B cell (primary cell): ENCODE measurements at regions not wholly inside any gene's neighbourhood (a gene's known extent, or its start where the extent isn't known, plus 50 kb on each side); places are given as distances from the start of the nearest gene placed in this dataset.
A peak's percentile ranks its signal among the peaks of the same experiment; 100 is the strongest.

ENCODE experiments used
- ATAC-seq: fragments of 200-7000 bp; cut with Tn5 transposase; one replicate; pipeline ENCODE4 v1.10.0; 2021; ENCODE audit warnings: low read depth, mild to moderate bottlenecking, moderate number of reproducible peaks, moderate library complexity
- CTCF ChIA-PET: fragments of 350-600 bp; sonication (Branson Sonifier 250); formaldehyde crosslinking; loops from one replicate; lab custom pipeline; 2021; ENCODE audit warnings: antibody characterized with exemption, inconsistent platforms; lab: Charles Lee
- POLR2A ChIA-PET: fragments of 350-600 bp; sonication (Branson Sonifier 250); formaldehyde crosslinking; loops from one replicate; lab custom pipeline; 2021; ENCODE audit warnings: antibody characterized with exemption; lab: Charles Lee
- DNase-seq: peaks from one replicate; pipeline ENCODE4 v3.0.0; 2013
- H2AFZ ChIP-seq: 2 replicates; pipeline ENCODE4 v1.6.1; 2012; ENCODE audit warnings: mild to moderate bottlenecking, low read depth, low read length; ENCODE audit not compliant: insufficient read depth, poor library complexity, severe bottlenecking
- H3K27ac ChIP-seq, 2 donors: 1 replicate in 1 of 2; 2 replicates in 1 of 2; pipeline ENCODE4 v1.5.1; 2012 to 2013; ENCODE audit warnings: low read length in 2 of 2, mild to moderate bottlenecking in 2 of 2, moderate library complexity in 1 of 2
- H3K27me3 ChIP-seq, 4 experiments: fragments of 200-600 bp in 1 of 4; sonication (generic) in 1 of 4; replicated peaks in 1 of 4; 1 replicate in 2 of 4; 2 replicates in 2 of 4; pipeline versions ENCODE4 v1.6.1 to v1.7.0; 2013 to 2016; ENCODE audit warnings: low read length in 3 of 4, mild to moderate bottlenecking in 2 of 4, mixed read lengths in 1 of 4, moderate library complexity in 1 of 4; ENCODE audit not compliant: insufficient read depth in 4 of 4, control insufficient read depth in 3 of 4; ENCODE audit errors: control extremely low read depth in 1 of 4
- H3K36me3 ChIP-seq, 2 experiments: replicated peaks in 1 of 2; 1 replicate in 1 of 2; 2 replicates in 1 of 2; pipeline versions ENCODE4 v1.6.1 to v1.7.1; 2013; ENCODE audit warnings: low read length in 1 of 2; ENCODE audit not compliant: insufficient read depth in 2 of 2, control insufficient read depth in 1 of 2; ENCODE audit errors: control extremely low read depth in 1 of 2, extremely low read depth in 1 of 2
- H3K4me1 ChIP-seq, 2 donors: fragments of 200-600 bp in 1 of 2; sonication (generic) in 1 of 2; 1 replicate in 1 of 2; 2 replicates in 1 of 2; pipeline versions ENCODE4 v1.5.1 to v1.6.1; 2013 to 2017; ENCODE audit warnings: low read length in 2 of 2; ENCODE audit not compliant: control insufficient read depth in 2 of 2, insufficient read depth in 2 of 2
- H3K4me2 ChIP-seq: replicated peaks from 2 replicates; pipeline ENCODE3; 2012; ENCODE audit warnings: mild to moderate bottlenecking, low read depth, low read length; ENCODE audit not compliant: poor library complexity, severe bottlenecking
- H3K4me3 ChIP-seq, 5 experiments: fragments of 200-600 bp in 1 of 5; sonication (generic) in 1 of 5; 1 replicate in 3 of 5; 2 replicates in 2 of 5; pipeline versions ENCODE4 v1.5.1 to v1.7.0; 2011 to 2016; ENCODE audit warnings: low read length in 4 of 5, mild to moderate bottlenecking in 4 of 5, low read depth in 2 of 5, control low read depth in 1 of 5, moderate library complexity in 1 of 5; ENCODE audit not compliant: insufficient read depth in 1 of 5; ENCODE audit errors: control extremely low read depth in 1 of 5, extremely low read depth in 1 of 5
- H3K79me2 ChIP-seq: fragments of 200-600 bp; sonication (generic); one replicate; pipeline ENCODE4 v1.6.0; 2016; ENCODE audit warnings: low read length; ENCODE audit not compliant: control insufficient read depth, insufficient read depth
- H3K9ac ChIP-seq: fragments of 200-600 bp; sonication (generic); 2 replicates; pipeline ENCODE4 v1.6.1; 2017; ENCODE audit warnings: mild to moderate bottlenecking, low read length, moderate library complexity
- H3K9me3 ChIP-seq, 3 donors: one replicate each; pipeline versions ENCODE4 v1.6.1 to v1.7.1; 2013; ENCODE audit warnings: low read length in 2 of 3; ENCODE audit not compliant: control insufficient read depth in 2 of 3, insufficient read depth in 1 of 3; ENCODE audit errors: control extremely low read depth in 1 of 3
- H4K20me1 ChIP-seq: 2 replicates; pipeline ENCODE4 v1.6.0; 2012; ENCODE audit warnings: mild to moderate bottlenecking, low read length; ENCODE audit not compliant: insufficient read depth, control insufficient read depth, poor library complexity, severe bottlenecking
- H3K27ac Mint-ChIP-seq: one replicate; pipeline ENCODE4 v1.8.0; 2021; ENCODE audit warnings: mixed read lengths
- H3K27me3 Mint-ChIP-seq: one replicate; pipeline ENCODE4 v1.8.0; 2021; ENCODE audit warnings: mixed read lengths
- H3K4me1 Mint-ChIP-seq: one replicate; pipeline ENCODE4 v1.8.0; 2021; ENCODE audit warnings: mixed read lengths
- H3K4me3 Mint-ChIP-seq: one replicate; pipeline ENCODE4 v1.8.0; 2021; ENCODE audit warnings: mixed read lengths
- H3K9me3 Mint-ChIP-seq: one replicate; pipeline ENCODE4 v1.8.0; 2022; ENCODE audit warnings: mixed read lengths; ENCODE audit not compliant: insufficient read depth
- CTCF ChIP-seq: fragments of 200-600 bp; IDR thresholded peaks from one replicate; pipeline ENCODE4 v1.8.0; 2022; ENCODE audit warnings: antibody characterized with exemption, mild to moderate bottlenecking
- EZH2 ChIP-seq: IDR thresholded peaks from 2 replicates; pipeline ENCODE4 v1.6.1; 2012; ENCODE audit warnings: borderline replicate concordance, low read depth, mild to moderate bottlenecking, moderate library complexity, low read length; ENCODE audit not compliant: insufficient read depth, poor library complexity, severe bottlenecking
- WGBS: methylation state at CpG from one replicate; pipeline ENCODE4 v1.1.5; 2013; ENCODE audit warnings: missing lambda C conversion rate; ENCODE audit not compliant: insufficient coverage; 5-methylcytosine and 5-hydroxymethylcytosine counted together
- intact Hi-C: fragments of 100-400 bp; cut with micrococcal nuclease; formaldehyde crosslinking; loops from one replicate; pipeline ENCODE4 v1.10.0; 2022

DNA sequence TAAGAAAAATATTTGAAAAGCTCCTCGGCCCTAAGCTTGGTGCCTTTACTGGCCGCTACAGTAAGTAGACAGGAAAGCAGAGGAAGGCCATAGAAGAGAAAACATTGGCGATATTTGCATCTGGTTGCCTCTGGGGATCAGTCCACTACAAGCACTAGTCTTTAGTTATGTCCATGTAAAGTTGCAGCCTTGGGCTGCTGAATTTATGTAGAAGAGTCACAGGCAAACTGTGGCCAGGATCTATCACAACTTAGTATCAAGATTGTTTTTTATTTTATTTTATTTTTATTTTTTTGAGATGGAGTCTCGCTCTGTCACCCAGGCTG, 228.7 kb upstream of the CAMK1G start:
- Histone ChIP-seq H3K4me2 (no peak overlapping the region), H2AFZ (peak overlapping the region; percentile 28), H3K79me2 (no peaks in the 10 kb centered on the region), H3K27me3 (peaks cover 0 to 2% (median 0%) of the 10 kb centered on the region in 4 experiments), H4K20me1 (no peaks in the 10 kb centered on the region), H3K27ac (no peak overlapping the region), H3K4me1 (no peaks in the 10 kb centered on the region), H3K4me3 (no peak overlapping the region), H3K36me3 (no peaks in the 10 kb centered on the region), H3K9me3 (no peaks in the 10 kb centered on the region), H3K9ac (no peak overlapping the region)
- Mint-ChIP-seq H3K9me3 (no peaks in the 10 kb centered on the region), H3K27me3 (no peaks in the 10 kb centered on the region), H3K27ac (no peak overlapping the region), H3K4me3 (no peak overlapping the region), H3K4me1 (no peaks in the 10 kb centered on the region)
- ChIA-PET CTCF (interaction anchor here (0.9 to 1.5 kb wide), 3 partner anchors 9 to 17 kb away, joined by 3 to 7 read pairs (median 3); no protein-coding TSS in a partner anchor), POLR2A (no interaction called here)
- TF ChIP-seq EZH2, result no peak
- TF ChIP-seq CTCF, result no peak
- WGBS, result 88% methylated on average over 3 of the region's 4 CpGs
- intact Hi-C loops, result no loop called here
- ATAC-seq (no peak), DNase-seq (no peak)

GRCh38 chr1:209355415-209355814, 228.1 kb upstream of the CAMK1G start:
- intact Hi-C loops, result no loop called here
- TF ChIP-seq CTCF, result no peak
- TF ChIP-seq EZH2, result no peak
- peaks cover under 1% of the 10 kb centered on the region for H3K27me3 Mint-ChIP-seq
- ChIA-PET POLR2A (no interaction called here), CTCF (interaction anchor here (1.1 to 1.5 kb wide), 2 partner anchors 10 to 17 kb away, joined by 3 to 7 read pairs; no protein-coding TSS in a partner anchor)
- H3K4me1 Mint-ChIP-seq, result no peaks in the 10 kb centered on the region
- no peaks in the 10 kb centered on the region for H3K9me3 Mint-ChIP-seq
- DNase-seq, result no peak
- Histone ChIP-seq H3K27me3 (peaks cover 0 to 2% (median 0%) of the 10 kb centered on the region in 4 experiments), H3K79me2 (no peaks in the 10 kb centered on the region), H3K9ac (no peak overlapping the region), H4K20me1 (no peaks in the 10 kb centered on the region), H3K9me3 (no peaks in the 10 kb centered on the region), H3K27ac (no peak overlapping the region), H3K4me1 (no peaks in the 10 kb centered on the region), H3K4me2 (no peak overlapping the region), H3K36me3 (no peaks in the 10 kb centered on the region), H3K4me3 (no peak overlapping the region), H2AFZ (no peak overlapping the region)
- no peak overlapping the region for H3K4me3 Mint-ChIP-seq
- 91% methylated on average over 3 of the region's 4 CpGs for WGBS
- no peak overlapping the region for H3K27ac Mint-ChIP-seq
- no peak for ATAC-seq
